HepG2 (cell line): ENCODE measurements at regions not wholly inside any gene's neighbourhood (a gene's known extent, or its start where the extent isn't known, plus 50 kb on each side); places are given as distances from the start of the nearest gene placed in this dataset.

Experiments
- ATAC-seq: fragments of 200-7000 bp; cut with Tn5 transposase; 3 replicates; pipeline ENCODE4 v1.9.1; 2020; ENCODE audit warnings: mild to moderate bottlenecking, moderate library complexity
- BruUV-seq: library from RNA; stranded (reverse); fragments of 400-500 nt; replicated peaks from 2 replicates; lab custom pipeline; 2021; lab: Mats Ljungman, UMichigan
- CTCF ChIA-PET: fragments of 300-600 bp; formaldehyde crosslinking; extraction: SDS; loops from one replicate; lab custom pipeline; 2021; ENCODE audit warnings: low total read pairs, inconsistent platforms, low intra/inter-chr PET ratio; lab: Yijun Ruan, JAX
- POLR2A ChIA-PET: fragments of 350-600 bp; sonication (Branson Sonifier 250); formaldehyde crosslinking; loops from one replicate; lab custom pipeline; 2020; ENCODE audit warnings: antibody characterized with exemption, inconsistent platforms; lab: Yijun Ruan, JAX
- DNase-seq: peaks from one replicate; pipeline ENCODE4 v3.0.0-alpha.2; 2015; ENCODE audit warnings: low spot score
- FAIRE-seq: peaks from 3 replicates; lab custom pipeline; 2011; peaks lifted over from hg19 to GRCh38; lab: Jason Lieb, UNC
- H2AFZ ChIP-seq: one replicate; pipeline ENCODE4 v1.6.1; 2011; ENCODE audit warnings: low read length, inconsistent platforms
- H3K27ac ChIP-seq: fragments of 300-600 bp; 3 replicates; pipeline ENCODE4 v1.8.0; 2011; ENCODE audit warnings: mixed run types, mild to moderate bottlenecking, mixed read lengths, low read length, inconsistent platforms; ENCODE audit not compliant: insufficient read depth; ENCODE audit errors: extremely low read length
- H3K27me3 ChIP-seq, 2 experiments: fragments of 200-600 bp in 1 of 2; 2 replicates in 1 of 2; 3 replicates in 1 of 2; pipeline versions ENCODE4 v1.6.0 to v1.8.0; 2011; ENCODE audit warnings: low read length in 2 of 2, mild to moderate bottlenecking in 2 of 2, moderate library complexity in 2 of 2, inconsistent platforms in 1 of 2; ENCODE audit not compliant: insufficient read depth in 2 of 2, control insufficient read depth in 1 of 2
- H3K36me3 ChIP-seq, 2 experiments: fragments of 200-600 bp in 1 of 2; replicated peaks in 1 of 2; 2 replicates in 1 of 2; 3 replicates in 1 of 2; pipeline versions ENCODE4 v1.5.1 to v1.8.0; 2011; ENCODE audit warnings: low read length in 2 of 2, inconsistent platforms in 1 of 2; ENCODE audit not compliant: insufficient read depth in 2 of 2, control insufficient read depth in 1 of 2
- H3K4me1 ChIP-seq: 2 replicates; pipeline ENCODE4 v1.5.1; 2012; ENCODE audit warnings: low read length, inconsistent platforms; ENCODE audit not compliant: insufficient read depth
- H3K4me2 ChIP-seq: 2 replicates; pipeline ENCODE4 v1.6.0; 2011; ENCODE audit warnings: low read depth, low read length, inconsistent platforms
- H3K4me3 ChIP-seq, 3 experiments: fragments of 200-600 bp in 1 of 3; sonication (generic), shearing (Covaris generic) in 1 of 3; replicated peaks in 1 of 3; 2 replicates each; pipeline ENCODE4 v1.5.1; 2011 to 2016; ENCODE audit warnings: low read length in 3 of 3, inconsistent platforms in 2 of 3, low read depth in 2 of 3, mild to moderate bottlenecking in 2 of 3, control low read depth in 1 of 3, mixed read lengths in 1 of 3; ENCODE audit not compliant: insufficient read depth in 1 of 3
- H3K79me2 ChIP-seq: one replicate; pipeline ENCODE4 v1.6.1; 2011; ENCODE audit warnings: low read length, inconsistent platforms; ENCODE audit not compliant: insufficient read depth
- H3K9ac ChIP-seq: 2 replicates; pipeline ENCODE4 v1.6.0; 2011; ENCODE audit warnings: mild to moderate bottlenecking, low read depth, low read length, inconsistent platforms; ENCODE audit not compliant: insufficient read depth
- H3K9me3 ChIP-seq: 2 replicates; pipeline ENCODE4 v1.5.1; 2012; ENCODE audit warnings: mild to moderate bottlenecking, low read length
- H4K20me1 ChIP-seq: 2 replicates; pipeline ENCODE4 v1.6.0; 2011; ENCODE audit warnings: inconsistent platforms, mild to moderate bottlenecking, low read length, moderate library complexity; ENCODE audit not compliant: insufficient read depth
- ARNT ChIP-seq: fragments of 450-650 bp; IDR thresholded peaks from 2 replicates; pipeline ENCODE4 v1.6.1; 2017
- BRCA1 ChIP-seq: sonication (generic); formaldehyde crosslinking; IDR thresholded peaks from 2 replicates; pipeline ENCODE4 v1.4.0; 2020; ENCODE audit warnings: missing genetic modification reagents
- GTF3A ChIP-seq: sonication (generic); formaldehyde crosslinking; conservative IDR thresholded peaks from 2 replicates; pipeline ENCODE4 v1.4.0; 2020; ENCODE audit warnings: mild to moderate bottlenecking, missing genetic modification reagents
- KAT7 ChIP-seq: IDR thresholded peaks from 2 replicates; pipeline ENCODE4 v1.6.1; 2018; ENCODE audit warnings: borderline replicate concordance, missing compliant biosample characterization
- ZBTB21 ChIP-seq: sonication (generic); formaldehyde crosslinking; IDR thresholded peaks from 2 replicates; pipeline ENCODE4 v1.4.0; 2020; ENCODE audit warnings: missing genetic modification reagents
- ZNF501 ChIP-seq: sonication (generic); formaldehyde crosslinking; IDR thresholded peaks from 2 replicates; pipeline ENCODE4 v1.5.1; 2020; ENCODE audit warnings: mild to moderate bottlenecking, moderate library complexity, missing genetic modification reagents
- ZNF644 ChIP-seq: IDR thresholded peaks from 2 replicates; pipeline ENCODE4 v1.6.1; 2016; ENCODE audit warnings: low read depth
- ZNF652 ChIP-seq: IDR thresholded peaks from 2 replicates; pipeline ENCODE4 v1.6.1; 2016; ENCODE audit warnings: low read depth, borderline replicate concordance
- ZNF850 ChIP-seq: sonication (generic); formaldehyde crosslinking; conservative IDR thresholded peaks from 2 replicates; pipeline ENCODE4 v1.9.0; 2021; ENCODE audit warnings: mild to moderate bottlenecking, missing genetic modification reagents
- WGBS: methylation state at CpG from one replicate; pipeline ENCODE4 v1.1.6; 2017; ENCODE audit warnings: low lambda C conversion rate; 5-methylcytosine and 5-hydroxymethylcytosine counted together
- in situ Hi-C: cut with HindIII; loops from 2 replicates; pipeline ENCODE4 v1.10.0; 2017; ENCODE audit warnings: low pct_unique_long_range_greater_than_20kb; ENCODE audit not compliant: extremely low pct_ligation_motif_present
- intact Hi-C: fragments of 100-400 bp; cut with micrococcal nuclease; formaldehyde crosslinking; loops from one replicate; pipeline ENCODE4 v1.10.0; 2022; ENCODE audit not compliant: unreplicated experiment
- TF ChIP-seq, protein P1 (sequence below): sonication (generic); formaldehyde crosslinking; IDR thresholded peaks from 2 replicates; pipeline ENCODE4 v1.4.0; 2020; ENCODE audit warnings: mild to moderate bottlenecking, missing genetic modification reagents, borderline replicate concordance
- TF ChIP-seq, protein P2 (sequence below): sonication (generic); formaldehyde crosslinking; IDR thresholded peaks from 2 replicates; pipeline ENCODE4 v1.4.0; 2020; ENCODE audit warnings: missing genetic modification reagents

DNA sequence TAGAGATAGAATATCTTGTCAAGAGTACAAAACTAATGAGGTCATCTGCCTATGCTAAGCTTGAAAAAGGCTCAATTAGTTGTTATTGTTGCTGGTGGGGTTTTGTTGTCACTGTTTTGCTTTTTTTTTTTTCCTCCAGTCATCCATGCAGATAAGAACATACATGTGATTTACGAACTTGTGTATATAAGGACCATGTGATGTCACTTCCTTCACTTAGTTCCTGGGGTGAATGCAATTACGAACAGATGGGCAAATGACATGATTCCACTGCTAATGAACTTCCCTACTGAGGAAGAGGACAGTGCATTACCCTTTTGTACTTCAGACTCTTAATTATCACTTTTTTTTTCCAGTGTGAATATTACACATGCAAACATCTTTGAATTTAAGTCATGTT is 1175.3 kb upstream of the GJE1 start (continued):
- TF ChIP-seq, protein P1, sequence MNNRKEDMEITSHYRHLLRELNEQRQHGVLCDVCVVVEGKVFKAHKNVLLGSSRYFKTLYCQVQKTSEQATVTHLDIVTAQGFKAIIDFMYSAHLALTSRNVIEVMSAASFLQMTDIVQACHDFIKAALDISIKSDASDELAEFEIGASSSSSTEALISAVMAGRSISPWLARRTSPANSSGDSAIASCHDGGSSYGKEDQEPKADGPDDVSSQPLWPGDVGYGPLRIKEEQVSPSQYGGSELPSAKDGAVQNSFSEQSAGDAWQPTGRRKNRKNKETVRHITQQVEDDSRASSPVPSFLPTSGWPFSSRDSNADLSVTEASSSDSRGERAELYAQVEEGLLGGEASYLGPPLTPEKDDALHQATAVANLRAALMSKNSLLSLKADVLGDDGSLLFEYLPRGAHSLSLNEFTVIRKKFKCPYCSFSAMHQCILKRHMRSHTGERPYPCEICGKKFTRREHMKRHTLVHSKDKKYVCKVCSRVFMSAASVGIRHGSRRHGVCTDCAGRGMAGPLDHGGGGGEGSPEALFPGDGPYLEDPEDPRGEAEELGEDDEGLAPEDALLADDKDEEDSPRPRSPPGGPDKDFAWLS (CRISPR knock-in tag) = no peak
- no peak for TF ChIP-seq BRCA1
- TF ChIP-seq, protein P2, sequence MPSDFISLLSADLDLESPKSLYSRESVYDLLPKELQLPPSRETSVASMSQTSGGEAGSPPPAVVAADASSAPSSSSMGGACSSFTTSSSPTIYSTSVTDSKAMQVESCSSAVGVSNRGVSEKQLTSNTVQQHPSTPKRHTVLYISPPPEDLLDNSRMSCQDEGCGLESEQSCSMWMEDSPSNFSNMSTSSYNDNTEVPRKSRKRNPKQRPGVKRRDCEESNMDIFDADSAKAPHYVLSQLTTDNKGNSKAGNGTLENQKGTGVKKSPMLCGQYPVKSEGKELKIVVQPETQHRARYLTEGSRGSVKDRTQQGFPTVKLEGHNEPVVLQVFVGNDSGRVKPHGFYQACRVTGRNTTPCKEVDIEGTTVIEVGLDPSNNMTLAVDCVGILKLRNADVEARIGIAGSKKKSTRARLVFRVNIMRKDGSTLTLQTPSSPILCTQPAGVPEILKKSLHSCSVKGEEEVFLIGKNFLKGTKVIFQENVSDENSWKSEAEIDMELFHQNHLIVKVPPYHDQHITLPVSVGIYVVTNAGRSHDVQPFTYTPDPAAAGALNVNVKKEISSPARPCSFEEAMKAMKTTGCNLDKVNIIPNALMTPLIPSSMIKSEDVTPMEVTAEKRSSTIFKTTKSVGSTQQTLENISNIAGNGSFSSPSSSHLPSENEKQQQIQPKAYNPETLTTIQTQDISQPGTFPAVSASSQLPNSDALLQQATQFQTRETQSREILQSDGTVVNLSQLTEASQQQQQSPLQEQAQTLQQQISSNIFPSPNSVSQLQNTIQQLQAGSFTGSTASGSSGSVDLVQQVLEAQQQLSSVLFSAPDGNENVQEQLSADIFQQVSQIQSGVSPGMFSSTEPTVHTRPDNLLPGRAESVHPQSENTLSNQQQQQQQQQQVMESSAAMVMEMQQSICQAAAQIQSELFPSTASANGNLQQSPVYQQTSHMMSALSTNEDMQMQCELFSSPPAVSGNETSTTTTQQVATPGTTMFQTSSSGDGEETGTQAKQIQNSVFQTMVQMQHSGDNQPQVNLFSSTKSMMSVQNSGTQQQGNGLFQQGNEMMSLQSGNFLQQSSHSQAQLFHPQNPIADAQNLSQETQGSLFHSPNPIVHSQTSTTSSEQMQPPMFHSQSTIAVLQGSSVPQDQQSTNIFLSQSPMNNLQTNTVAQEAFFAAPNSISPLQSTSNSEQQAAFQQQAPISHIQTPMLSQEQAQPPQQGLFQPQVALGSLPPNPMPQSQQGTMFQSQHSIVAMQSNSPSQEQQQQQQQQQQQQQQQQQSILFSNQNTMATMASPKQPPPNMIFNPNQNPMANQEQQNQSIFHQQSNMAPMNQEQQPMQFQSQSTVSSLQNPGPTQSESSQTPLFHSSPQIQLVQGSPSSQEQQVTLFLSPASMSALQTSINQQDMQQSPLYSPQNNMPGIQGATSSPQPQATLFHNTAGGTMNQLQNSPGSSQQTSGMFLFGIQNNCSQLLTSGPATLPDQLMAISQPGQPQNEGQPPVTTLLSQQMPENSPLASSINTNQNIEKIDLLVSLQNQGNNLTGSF (CRISPR knock-in tag) = no peak
- no peak for TF ChIP-seq ZNF644

DNA sequence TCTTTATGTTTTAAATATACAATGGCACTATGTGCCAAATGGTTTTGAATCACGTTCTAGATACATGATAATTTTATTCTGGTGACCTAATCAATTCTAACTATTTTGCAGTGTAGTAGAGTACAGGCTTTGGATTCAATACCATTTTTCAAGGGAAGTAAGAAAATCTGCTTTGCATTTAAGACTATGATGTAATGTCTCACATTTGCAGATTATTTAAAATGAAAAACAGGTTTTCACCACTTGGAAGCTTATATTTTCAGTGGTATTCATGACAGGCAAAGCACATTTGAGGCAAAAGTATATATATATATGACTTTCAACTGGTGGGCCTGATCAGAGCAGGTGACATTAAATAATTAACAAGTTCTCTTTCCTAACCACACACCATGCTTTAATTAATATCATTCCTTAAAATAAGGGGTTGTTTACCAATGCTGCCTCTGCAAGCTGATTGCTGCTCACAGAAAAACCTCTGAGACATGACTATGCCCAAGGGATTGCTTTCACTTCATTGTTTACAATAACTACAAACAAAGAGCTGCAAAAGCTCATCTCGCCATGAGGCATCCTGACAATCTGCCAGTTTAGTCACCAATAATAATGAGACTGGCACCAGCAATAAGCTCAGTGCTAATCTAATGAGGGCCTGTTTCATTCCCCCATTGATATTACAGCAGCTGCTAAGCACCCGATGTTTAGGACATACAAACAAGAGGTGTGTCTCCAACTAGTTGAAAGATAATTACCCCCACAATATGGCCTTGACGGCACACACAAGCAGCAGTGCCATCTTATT is 1176.0 kb upstream of the GJE1 start:
- Histone ChIP-seq H3K4me1 (no peaks in the 10 kb centered on the region), H3K9me3 (peaks cover 8% of the 10 kb centered on the region), H3K36me3 (no peaks in the 10 kb centered on the region), H3K9ac (no peak overlapping the region), H3K27me3 (no peaks in the 10 kb centered on the region), H3K4me3 (no peak overlapping the region), H4K20me1 (no peaks in the 10 kb centered on the region), H3K27ac (no peak overlapping the region), H3K79me2 (no peaks in the 10 kb centered on the region), H2AFZ (no peak overlapping the region), H3K4me2 (no peak overlapping the region)
- ATAC-seq = no peak
- FAIRE-seq = no peak
- ChIA-PET CTCF (no interaction called here), POLR2A (no interaction called here)
- no TSS peak for BruUV-seq
- no peak for DNase-seq
- intact Hi-C loops (no loop called here), in situ Hi-C loops (no loop called here)
- WGBS = 29% methylated on average over 4 of the region's 4 CpGs
- no peak for TF ChIP-seq ZNF652
- TF ChIP-seq ZNF850 = no peak
- no peak for TF ChIP-seq ZNF501 (CRISPR knock-in tag)
- TF ChIP-seq KAT7 (CRISPR knock-in tag) = no peak
- no peak for TF ChIP-seq GTF3A
- no peak for TF ChIP-seq ZBTB21 (CRISPR knock-in tag)
- no peak for TF ChIP-seq ARNT
